ENCODE measurements at regions not wholly inside any gene's neighbourhood (a gene's known extent, or its start where the extent isn't known, plus 50 kb on each side); places are given as distances from the start of the nearest gene placed in this dataset.

DNA sequence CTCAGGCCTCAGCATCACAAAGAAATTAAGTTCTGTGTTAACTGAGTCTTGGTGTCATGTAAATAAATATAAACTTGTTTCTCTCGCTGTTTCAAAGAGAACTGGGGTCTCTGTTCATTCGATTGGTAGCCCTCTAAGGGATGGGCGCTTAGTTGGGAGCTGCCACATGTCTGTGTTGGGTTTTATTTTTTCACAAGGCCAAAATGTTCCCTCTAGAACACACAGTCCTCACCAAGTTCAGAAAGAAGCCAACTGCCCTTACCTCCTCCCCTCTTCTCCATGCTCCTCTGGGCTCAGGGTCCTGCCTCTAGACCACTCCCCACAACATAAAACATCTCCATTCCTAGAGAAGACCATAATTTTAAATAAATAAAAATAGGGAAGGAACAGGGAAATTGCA lies 490.9 kb downstream of the TNS1 start:
- no peak overlapping the region for H3K4me3 ChIP-seq (ENCODE audit: low read depth, low read length)
- no peak for DNase-seq (ENCODE audit: low read depth)
- TF ChIP-seq, protein P1, sequence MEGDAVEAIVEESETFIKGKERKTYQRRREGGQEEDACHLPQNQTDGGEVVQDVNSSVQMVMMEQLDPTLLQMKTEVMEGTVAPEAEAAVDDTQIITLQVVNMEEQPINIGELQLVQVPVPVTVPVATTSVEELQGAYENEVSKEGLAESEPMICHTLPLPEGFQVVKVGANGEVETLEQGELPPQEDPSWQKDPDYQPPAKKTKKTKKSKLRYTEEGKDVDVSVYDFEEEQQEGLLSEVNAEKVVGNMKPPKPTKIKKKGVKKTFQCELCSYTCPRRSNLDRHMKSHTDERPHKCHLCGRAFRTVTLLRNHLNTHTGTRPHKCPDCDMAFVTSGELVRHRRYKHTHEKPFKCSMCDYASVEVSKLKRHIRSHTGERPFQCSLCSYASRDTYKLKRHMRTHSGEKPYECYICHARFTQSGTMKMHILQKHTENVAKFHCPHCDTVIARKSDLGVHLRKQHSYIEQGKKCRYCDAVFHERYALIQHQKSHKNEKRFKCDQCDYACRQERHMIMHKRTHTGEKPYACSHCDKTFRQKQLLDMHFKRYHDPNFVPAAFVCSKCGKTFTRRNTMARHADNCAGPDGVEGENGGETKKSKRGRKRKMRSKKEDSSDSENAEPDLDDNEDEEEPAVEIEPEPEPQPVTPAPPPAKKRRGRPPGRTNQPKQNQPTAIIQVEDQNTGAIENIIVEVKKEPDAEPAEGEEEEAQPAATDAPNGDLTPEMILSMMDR (IDR thresholded peaks at IDR 0.05; ENCODE audit: insufficient read depth, low read depth, low read length): no peak
- ChIA-PET POLR2A (no interaction called here), CTCF (interaction anchor here (0.9 to 3.8 kb wide), 15 partner anchors 9 to 829 kb away, joined by 3 to 47 read pairs (median 5); partner anchors contain the start of gene IGFBP5)
- H3K27me3 ChIP-seq (ENCODE audit: control insufficient read depth, insufficient read depth, low read length): no peaks in the 10 kb centered on the region
- H3K36me3 ChIP-seq (ENCODE audit: control insufficient read depth, insufficient read depth, low read length): no peaks in the 10 kb centered on the region

- POLR2A ChIA-PET: interaction anchor here (0.7 to 1.0 kb wide), 2 partner anchors 149 to 815 kb away, joined by 3 to 10 read pairs; partner anchors contain the start of gene IGFBP5
- Histone ChIP-seq H3K27me3 (ENCODE audit: control insufficient read depth, insufficient read depth, low read length) (no peaks in the 10 kb centered on the region), H3K4me3 (ENCODE audit: low read depth, low read length) (no peak overlapping the region), H3K36me3 (ENCODE audit: control insufficient read depth, insufficient read depth, low read length) (no peaks in the 10 kb centered on the region)
- TF ChIP-seq, protein P1 (IDR thresholded peaks at IDR 0.05; ENCODE audit: insufficient read depth, low read depth, low read length): peak; percentile 80
- CTCF ChIA-PET: interaction anchor here (0.6 to 3.8 kb wide), 27 partner anchors 10 to 828 kb away, joined by 3 to 47 read pairs (median 4); partner anchors contain the start of gene IGFBP5
- DNase-seq (ENCODE audit: low read depth): peak; percentile 38
These were observed 492.0 kb downstream of the TNS1 start for GRCh38 chr2:217510771-217511291.

- TF ChIP-seq, protein P1 (IDR thresholded peaks at IDR 0.05; ENCODE audit: insufficient read depth, low read depth, low read length): no peak
- no peak for DNase-seq (ENCODE audit: low read depth)
- Histone ChIP-seq H3K4me3 (ENCODE audit: low read depth, low read length) (no peak overlapping the region), H3K27me3 (ENCODE audit: control insufficient read depth, insufficient read depth, low read length) (no peaks in the 10 kb centered on the region), H3K36me3 (ENCODE audit: control insufficient read depth, insufficient read depth, low read length) (no peaks in the 10 kb centered on the region)
- ChIA-PET CTCF (no interaction called here), POLR2A (no interaction called here)
These were observed 497.5 kb downstream of the TNS1 start for GRCh38 chr2:217505303-217505702.

GRCh38 chr2:217501887-217502286 lies 500.9 kb downstream of the TNS1 start:
- no peak for DNase-seq (ENCODE audit: low read depth)
- Histone ChIP-seq H3K36me3 (ENCODE audit: control insufficient read depth, insufficient read depth, low read length) (no peaks in the 10 kb centered on the region), H3K27me3 (ENCODE audit: control insufficient read depth, insufficient read depth, low read length) (no peaks in the 10 kb centered on the region), H3K4me3 (ENCODE audit: low read depth, low read length) (no peak overlapping the region)
- CTCF ChIA-PET: interaction anchor here (1.3 kb wide), 1 partner anchor 11 kb away, joined by 3 read pairs; no protein-coding TSS in a partner anchor
- POLR2A ChIA-PET: no interaction called here
- TF ChIP-seq, protein P1 (IDR thresholded peaks at IDR 0.05; ENCODE audit: insufficient read depth, low read depth, low read length): no peak

DNA sequence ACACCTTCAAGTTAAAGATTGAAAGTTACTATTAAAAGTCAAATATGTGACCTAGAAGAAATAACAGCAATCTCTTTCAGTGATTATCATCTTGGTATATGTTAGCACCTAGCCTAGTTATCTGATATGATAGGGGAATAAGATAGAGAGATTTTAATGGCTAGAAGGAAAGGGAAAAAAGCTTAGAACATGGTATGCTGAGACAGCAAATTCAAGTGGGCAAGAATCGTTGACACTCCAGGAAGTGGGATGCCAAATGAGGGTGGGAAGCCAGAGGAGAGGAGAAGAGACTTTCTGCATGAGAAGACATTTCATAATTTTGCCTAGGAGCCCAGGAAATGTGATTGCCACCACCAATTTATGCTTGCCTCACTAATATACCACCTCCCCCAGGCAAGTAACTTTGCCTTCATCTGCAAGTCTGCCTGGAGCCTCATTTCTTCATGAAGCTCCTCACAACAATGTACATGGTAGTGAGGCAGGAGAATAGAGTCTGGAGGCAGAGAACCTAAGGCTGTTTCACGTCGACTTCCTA lies 504.9 kb downstream of the TNS1 start:
- no peaks in the 10 kb centered on the region for H3K36me3 ChIP-seq (ENCODE audit: control insufficient read depth, insufficient read depth, low read length)
- H3K4me3 ChIP-seq (ENCODE audit: low read depth, low read length): no peak overlapping the region
- CTCF ChIA-PET: no interaction called here
- no peaks in the 10 kb centered on the region for H3K27me3 ChIP-seq (ENCODE audit: control insufficient read depth, insufficient read depth, low read length)
- TF ChIP-seq, protein P1 (IDR thresholded peaks at IDR 0.05; ENCODE audit: insufficient read depth, low read depth, low read length): no peak
- POLR2A ChIA-PET: no interaction called here
- DNase-seq (ENCODE audit: low read depth): no peak

Measured in BJ (cell line).